ENCODE measurements at regions not wholly inside any gene's neighbourhood (a gene's known extent, or its start where the extent isn't known, plus 50 kb on each side); places are given as distances from the start of the nearest gene placed in this dataset.

DNA sequence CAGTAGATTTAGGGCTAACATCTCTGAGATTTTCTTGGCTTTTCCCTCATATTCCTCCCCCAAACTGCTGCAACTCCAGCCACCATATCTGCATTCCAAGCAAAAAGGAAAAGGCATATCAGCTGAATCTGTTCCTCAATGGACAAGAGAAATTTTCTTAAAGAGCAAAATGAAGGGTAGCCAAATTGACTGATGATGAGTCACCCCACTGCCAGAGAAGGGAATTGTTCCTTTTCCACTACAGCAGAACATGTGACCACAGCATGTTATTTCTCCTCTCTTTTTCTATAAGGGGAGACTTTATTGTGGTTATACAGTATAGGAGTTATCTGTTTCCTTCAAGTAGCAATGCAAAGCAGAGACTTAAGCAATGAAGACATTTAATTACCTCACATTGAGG lies 172.5 kb downstream of the MTHFS start:
- TF ChIP-seq, protein P1, sequence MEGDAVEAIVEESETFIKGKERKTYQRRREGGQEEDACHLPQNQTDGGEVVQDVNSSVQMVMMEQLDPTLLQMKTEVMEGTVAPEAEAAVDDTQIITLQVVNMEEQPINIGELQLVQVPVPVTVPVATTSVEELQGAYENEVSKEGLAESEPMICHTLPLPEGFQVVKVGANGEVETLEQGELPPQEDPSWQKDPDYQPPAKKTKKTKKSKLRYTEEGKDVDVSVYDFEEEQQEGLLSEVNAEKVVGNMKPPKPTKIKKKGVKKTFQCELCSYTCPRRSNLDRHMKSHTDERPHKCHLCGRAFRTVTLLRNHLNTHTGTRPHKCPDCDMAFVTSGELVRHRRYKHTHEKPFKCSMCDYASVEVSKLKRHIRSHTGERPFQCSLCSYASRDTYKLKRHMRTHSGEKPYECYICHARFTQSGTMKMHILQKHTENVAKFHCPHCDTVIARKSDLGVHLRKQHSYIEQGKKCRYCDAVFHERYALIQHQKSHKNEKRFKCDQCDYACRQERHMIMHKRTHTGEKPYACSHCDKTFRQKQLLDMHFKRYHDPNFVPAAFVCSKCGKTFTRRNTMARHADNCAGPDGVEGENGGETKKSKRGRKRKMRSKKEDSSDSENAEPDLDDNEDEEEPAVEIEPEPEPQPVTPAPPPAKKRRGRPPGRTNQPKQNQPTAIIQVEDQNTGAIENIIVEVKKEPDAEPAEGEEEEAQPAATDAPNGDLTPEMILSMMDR (IDR thresholded peaks at IDR 0.05), result no peak
- TF ChIP-seq, protein P2, sequence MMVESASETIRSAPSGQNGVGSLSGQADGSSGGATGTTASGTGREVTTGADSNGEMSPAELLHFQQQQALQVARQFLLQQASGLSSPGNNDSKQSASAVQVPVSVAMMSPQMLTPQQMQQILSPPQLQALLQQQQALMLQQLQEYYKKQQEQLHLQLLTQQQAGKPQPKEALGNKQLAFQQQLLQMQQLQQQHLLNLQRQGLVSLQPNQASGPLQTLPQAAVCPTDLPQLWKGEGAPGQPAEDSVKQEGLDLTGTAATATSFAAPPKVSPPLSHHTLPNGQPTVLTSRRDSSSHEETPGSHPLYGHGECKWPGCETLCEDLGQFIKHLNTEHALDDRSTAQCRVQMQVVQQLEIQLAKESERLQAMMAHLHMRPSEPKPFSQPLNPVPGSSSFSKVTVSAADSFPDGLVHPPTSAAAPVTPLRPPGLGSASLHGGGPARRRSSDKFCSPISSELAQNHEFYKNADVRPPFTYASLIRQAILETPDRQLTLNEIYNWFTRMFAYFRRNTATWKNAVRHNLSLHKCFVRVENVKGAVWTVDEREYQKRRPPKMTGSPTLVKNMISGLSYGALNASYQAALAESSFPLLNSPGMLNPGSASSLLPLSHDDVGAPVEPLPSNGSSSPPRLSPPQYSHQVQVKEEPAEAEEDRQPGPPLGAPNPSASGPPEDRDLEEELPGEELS (CRISPR knock-in tag; IDR thresholded peaks at IDR 0.05), result no peak

Measured in WTC11 (cell line).